GM19455 (cell line): ENCODE measurements at regions not wholly inside any gene's neighbourhood (a gene's known extent, or its start where the extent isn't known, plus 50 kb on each side); places are given as distances from the start of the nearest gene placed in this dataset.
"Not testable (repeated sequence)": the region's sequence is repeated elsewhere in the genome, so short reads cannot be mapped to it uniquely, and the experiment has no call there.

Source experiments
- ATAC-seq: cut with Tn5 transposase; IDR thresholded peaks from one replicate; pipeline ENCODE4 v1.9.1; 2021; ENCODE audit not compliant: unreplicated experiment

DNA sequence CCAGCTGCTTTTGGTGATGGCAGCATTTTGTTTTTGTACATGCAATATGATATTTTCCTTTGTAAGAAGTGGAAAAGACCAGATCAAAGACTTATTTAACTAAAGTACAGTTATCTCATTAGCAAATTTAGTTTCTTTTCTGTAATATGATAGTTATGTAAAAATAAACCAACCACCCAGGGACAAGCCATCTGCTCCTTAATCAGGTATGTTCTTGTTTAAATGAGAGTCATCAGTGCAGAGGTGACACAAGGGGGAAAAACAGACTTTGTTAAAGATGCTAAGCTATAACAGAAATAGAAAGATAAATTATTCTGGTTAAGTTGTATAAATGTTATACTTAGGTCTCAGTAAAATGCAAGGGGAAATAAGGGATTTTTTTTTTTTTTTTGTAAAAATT is 805.7 kb upstream of the SEMA6A start:
- no peak for ATAC-seq

DNA sequence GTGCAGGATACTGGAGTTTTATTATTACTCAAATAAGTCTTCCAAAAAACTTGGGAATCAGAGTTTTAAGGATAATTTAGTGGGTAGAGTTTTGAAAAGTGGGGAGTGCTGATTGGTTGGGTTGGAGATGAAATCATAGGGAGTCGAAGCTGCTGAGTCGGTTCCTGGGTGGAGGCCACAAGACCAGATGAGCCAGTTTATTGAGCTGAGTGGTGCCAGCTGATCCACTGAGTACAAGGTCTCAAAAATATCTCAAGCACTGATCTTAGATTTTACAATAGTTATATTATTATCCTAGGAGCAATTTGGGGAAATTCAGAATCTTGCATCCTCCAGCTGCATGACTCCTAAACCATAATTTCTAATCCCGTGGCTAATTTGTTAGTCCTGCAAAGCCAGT is 804.9 kb upstream of the SEMA6A start:
- no peak for ATAC-seq

DNA sequence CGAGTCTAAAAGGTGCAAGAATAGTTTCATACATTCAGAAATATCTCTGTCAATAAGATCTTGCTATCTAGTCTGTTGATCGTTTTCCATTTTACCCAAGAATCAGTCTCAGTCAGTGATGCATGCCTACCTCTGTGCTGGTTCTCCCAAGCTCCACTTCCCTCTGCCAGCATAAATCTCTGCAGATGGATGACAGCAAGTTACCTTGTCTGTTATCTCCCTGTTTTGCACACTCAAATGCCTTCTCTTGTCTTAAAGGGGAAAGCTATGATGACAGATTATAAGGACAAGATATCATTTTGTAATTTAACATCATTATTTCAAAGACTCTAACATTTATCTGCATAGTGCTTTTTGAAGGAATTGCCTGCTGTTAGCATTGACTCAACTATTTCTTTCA is 802.1 kb upstream of the SEMA6A start:
- no peak for ATAC-seq

DNA sequence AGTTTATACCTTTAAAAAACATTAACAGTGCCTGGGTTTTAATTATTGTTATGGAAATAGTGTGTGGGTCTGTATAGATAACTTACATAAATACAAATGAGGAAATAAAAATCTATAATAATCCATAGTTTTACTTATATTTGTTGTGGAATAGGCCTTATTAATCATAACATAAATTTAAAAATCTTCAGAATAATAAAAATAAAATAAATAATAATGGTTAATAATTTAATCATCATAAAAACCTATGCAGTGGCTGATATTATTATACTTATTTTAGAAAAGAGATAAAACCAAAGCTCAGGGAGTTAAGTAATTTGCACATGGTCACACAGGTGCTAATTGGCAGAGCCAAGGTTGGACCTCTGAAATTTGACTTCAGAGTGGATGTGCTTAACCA is 785.3 kb upstream of the SEMA6A start:
- no peak for ATAC-seq

DNA sequence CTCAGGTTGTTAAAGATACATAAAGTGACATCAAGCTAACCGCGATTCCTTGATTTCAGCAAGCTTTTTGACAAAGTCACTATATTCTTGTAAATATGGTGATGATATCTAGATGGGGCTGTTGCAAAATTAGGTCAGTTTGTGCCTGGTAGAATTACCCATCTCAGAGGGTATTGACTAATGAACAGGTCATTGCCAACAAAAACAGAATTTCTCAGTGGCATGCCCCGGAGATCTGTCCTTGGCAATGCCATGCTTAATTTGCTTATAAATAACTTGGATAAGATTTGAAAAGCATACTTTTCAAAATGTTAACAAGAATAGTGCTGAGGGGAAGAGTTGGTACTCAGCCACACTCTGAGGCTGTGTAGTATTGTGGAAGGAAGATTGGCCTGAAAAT is 783.3 kb upstream of the SEMA6A start:
- ATAC-seq: no peak

DNA sequence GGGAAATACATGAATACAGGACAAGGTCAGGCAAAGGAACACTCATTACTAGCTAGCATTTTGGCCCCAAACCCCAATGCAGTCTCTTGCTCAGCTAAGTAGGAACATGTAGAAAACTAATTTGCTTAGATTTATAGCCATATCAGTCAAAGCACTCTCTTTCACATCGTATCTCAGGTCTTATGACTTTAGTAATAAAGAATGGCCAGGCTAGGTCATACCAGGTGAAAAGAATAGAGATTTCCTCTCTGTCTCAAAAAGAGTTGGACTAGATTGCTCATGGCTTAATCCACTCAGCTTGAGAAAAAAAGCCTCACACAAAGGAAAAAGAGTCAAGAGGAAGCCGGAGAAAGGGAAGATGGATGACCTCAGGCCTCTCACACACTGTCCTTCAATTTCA is 772.7 kb upstream of the SEMA6A start:
- ATAC-seq: no peak

DNA sequence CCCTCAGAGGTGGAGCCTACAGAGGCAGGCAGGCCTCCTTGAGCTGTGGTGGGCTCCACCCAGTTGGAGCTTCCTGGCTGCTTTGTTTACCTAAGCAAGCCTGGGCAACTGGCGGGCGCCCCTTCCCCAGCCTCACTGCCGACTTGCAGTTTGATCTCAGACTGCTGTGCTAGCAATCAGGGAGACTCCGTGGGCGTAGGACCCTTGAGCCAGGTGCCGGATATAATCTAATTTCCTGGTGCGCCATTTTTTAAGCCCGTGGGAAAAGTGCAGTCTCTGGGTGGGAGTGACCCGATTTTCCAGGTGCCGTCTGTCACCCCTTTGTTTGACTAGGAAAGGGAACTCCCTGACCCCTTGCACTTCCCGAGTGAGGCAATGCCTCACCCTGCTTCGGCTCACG is 769.1 kb upstream of the SEMA6A start:
- not testable (repeated sequence) for ATAC-seq

DNA sequence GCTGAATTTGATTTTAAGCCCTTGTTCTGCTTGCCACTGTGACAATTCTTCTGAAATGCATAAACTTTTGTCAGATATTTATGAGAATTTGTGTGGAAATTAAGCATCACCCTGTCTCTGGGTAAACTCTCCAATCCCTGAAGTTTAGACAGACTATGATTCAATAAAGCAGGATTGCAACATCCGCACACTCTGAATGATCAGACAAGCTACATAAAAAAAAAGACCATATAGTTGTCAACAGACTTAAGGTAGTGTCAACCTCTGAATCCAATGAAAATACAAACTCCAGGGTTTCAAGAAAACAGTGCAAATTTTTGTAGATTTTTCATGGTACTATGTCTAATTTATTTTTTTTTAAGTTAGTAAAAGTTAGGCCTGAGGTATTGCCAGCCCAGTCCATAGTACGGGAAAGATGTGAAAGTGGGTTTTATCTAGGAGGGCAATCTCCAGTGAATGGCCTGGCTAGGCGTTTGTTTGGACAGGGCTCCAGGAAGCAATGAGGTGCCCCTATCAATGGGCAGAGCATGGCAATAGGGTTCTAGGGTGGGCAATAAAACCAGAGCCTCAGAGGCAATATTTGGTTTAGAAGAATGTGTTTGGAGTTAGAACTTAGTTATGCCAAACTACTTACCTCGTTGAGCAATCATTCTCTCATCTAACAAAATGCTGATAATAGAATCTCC is 762.6 kb upstream of the SEMA6A start:
- no peak for ATAC-seq

DNA sequence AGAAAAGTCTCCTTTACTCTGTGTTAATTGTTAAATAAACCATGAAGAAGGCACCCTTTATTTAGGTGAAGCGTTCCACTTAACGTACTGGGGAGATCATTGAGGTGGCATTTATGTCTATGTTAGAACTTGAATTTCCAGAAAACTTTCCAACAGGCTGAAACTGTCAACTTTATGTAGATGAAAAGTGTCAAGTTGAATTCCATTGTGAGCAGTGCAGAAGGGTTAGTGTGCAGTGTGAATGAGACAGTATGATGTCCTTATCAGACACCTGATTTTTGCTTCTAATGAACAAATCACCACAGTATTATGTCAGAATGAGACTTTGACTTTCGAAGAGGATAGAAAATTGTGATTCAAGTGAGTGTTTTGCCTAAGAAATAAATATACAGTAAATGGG is 761.6 kb upstream of the SEMA6A start:
- no peak for ATAC-seq

DNA sequence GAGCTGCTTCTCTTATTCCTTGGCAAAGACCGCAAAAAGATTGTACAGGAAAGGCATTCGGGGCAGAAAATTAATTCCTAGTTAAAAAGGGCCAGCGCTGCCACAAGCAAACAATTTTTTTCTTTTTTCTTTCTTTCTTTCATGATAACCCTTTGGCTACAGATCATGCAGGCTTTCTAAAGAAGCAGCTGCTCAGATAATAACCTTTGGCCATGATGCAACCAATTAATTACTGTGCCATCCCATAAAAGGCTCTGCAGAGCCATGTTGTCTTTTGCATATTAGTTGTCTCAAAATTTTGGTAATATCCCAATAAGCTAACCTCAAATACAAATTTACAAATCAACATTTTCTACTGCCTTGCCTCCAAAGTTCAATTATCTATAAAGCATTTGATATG is 758.4 kb upstream of the SEMA6A start:
- ATAC-seq: no peak

DNA sequence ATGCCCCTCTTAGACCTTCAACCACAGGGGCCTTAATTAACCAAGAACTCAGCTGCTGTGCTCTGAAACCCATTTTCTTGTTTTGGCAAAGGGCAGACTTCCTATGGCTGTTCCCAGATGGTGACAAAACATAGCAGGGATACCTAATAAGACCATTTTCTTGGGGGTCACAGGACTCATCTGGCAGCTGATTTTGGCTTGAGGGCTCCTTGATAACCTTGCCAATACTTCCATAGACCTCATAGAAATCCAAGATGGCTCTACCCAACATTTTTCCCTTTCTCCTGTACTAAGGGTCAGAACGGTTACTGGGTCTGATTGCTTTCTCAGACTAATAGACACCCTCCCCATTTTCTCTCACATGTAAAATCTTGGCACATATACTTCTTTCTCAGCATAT is 757.7 kb upstream of the SEMA6A start:
- ATAC-seq: no peak

DNA sequence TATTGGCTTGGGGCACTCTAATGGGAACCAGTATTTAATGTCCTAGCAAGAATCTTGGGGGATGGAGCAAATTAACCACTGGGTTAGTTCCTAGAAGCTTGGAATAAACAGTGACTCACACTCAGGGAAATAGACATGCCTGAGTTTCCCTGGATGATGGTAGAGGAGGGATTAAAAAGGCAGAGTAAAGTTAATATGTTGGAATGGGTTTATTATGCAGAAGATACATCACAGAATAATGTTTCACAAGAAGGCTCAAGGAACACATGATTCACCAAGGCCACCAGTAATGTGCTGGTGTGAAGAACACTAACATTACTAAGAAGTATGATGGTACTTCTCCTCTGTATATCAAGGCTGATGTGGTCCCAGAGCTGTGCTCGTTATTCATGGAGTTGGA is 752.9 kb upstream of the SEMA6A start:
- ATAC-seq: no peak

DNA sequence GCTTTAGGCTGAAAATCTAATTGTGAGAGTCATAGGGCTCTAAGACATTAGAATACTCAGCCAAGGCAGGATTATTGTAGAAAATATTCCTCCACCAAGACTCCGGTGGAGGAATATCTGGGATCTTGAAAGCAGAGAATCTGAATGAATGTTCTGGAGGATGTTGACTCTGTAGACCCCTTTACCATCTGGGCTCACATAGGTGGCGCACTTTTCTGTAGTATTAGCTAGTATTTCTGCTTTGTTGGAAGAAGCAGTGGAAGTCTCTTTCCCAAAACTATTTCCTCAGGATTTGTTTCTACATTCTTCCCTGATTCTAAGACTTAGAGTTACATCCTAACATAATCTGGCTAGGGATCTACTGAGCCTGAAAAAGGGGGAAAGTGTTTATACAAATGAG is 752.4 kb upstream of the SEMA6A start:
- ATAC-seq: no peak

DNA sequence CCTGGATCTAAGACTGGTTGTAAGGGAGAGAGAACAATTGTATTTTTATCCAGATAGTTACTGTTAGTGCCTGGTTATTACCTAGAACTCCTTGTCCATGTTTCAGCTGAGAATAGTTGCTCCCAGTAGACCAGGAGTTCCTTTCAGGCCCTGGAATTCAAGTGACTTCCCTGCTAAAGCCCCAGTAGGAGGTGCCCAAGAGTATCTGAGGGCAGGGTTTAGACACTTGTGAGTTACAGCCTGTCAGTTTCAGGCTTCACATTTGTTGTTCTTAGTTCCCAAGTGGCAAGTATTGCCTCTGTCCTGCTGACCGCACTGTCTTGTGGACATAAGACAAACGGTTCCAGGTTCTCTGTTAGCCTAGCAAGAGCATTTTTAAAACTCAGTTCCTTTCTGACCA is 743.9 kb upstream of the SEMA6A start:
- ATAC-seq: no peak

DNA sequence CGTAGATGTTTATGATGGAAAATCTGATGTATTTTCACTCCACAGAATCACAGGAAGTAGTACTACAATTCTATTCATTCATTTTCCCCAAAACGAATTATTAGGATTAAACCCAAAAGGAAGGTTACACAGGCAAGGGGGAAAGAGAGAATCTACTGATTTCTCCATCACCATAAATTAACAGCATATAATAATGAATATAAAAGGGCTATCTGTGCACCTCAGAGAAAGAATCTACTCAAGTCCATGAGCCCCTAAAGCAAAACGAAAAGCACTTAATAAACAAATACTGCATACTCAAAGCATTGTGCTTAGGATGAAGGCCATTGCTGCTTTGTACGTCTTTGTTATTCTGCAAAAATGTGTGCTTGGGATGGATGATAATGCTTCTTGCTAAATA is 740.5 kb upstream of the SEMA6A start:
- no peak for ATAC-seq

DNA sequence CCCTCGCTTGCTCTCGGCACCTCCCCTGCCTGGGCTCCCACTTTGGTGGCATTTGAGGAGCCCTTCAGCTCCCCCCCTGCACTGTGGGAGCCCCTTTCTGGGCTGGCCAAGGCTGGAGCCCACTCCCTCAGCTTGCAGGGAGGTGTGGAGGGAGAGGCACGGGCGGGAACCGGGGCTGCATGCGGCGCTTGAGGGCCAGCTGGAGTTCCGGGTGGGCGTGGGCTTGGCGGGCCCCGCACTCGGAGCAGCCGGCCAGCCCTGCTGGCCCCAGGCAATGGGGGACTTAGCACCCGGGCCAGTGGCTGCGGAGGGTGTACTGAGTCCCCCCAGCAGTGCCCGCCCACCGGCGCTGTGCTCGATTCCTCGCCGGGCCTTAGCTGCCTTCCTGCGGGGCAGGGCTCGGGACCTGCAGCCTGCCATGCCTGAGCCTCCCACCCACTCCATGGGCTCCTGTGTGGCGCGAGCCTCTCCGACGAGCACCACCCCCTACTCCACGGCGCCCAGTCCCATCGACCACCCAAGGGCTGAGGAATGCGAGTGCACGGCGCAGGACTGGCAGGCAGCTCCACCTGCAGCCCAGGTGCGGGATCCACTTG is 730.0 kb upstream of the SEMA6A start:
- not testable (repeated sequence) for ATAC-seq

DNA sequence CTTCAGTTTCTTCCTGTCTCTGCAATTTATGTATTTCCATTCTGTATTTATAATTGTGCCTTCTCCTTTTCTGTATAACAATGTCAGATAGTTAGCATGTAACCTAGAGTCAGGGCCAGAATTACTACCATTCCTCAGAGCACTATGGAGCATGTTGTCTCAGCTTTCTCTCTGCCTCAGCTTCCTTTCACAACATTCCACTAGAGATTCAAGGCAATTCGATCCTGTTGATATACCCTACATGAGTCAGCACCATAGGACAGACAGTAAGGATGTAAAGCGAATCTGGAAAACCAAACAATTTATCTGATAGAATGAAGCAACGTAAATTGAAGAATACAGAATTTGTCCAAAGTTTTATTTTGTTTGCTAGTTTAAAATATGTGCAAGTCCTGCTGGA is 728.3 kb upstream of the SEMA6A start:
- ATAC-seq: no peak

DNA sequence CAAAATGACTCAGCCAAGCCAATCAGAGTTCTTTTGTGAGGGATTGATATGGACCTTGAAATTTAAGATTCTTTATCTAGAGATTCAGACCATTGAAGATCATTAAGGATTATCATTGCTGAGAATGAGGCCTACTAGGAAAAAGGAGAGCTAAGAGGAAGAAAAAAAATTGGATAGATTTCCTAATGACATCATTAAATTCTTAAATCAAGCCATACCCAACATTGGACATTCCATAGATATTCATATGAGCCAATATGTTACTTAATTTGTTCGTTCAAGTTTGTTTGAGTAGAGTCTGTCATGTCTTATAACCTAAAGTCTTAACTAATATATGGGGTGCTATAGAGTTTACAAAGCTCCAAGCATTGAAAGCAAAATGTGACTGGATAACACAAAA is 727.9 kb upstream of the SEMA6A start:
- ATAC-seq: no peak

DNA sequence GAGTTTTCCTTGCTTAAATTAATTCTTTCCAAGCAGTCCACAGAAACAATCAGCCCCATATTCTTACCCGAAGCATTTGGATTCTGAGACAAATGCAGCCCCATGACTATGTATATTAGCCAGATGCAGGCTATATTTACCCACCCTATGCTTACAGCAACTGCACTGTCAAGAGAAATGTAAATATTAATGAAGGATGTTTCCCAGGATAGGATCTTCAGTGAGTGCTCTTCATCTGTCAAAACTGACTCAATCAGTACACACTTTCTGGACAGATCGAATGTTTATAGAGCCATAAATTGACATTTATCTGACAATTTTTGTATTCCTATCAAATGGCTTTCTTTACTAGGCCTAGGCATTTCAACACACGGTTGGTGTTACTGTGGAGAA is 725.3 kb upstream of the SEMA6A start:
- ATAC-seq: no peak

DNA sequence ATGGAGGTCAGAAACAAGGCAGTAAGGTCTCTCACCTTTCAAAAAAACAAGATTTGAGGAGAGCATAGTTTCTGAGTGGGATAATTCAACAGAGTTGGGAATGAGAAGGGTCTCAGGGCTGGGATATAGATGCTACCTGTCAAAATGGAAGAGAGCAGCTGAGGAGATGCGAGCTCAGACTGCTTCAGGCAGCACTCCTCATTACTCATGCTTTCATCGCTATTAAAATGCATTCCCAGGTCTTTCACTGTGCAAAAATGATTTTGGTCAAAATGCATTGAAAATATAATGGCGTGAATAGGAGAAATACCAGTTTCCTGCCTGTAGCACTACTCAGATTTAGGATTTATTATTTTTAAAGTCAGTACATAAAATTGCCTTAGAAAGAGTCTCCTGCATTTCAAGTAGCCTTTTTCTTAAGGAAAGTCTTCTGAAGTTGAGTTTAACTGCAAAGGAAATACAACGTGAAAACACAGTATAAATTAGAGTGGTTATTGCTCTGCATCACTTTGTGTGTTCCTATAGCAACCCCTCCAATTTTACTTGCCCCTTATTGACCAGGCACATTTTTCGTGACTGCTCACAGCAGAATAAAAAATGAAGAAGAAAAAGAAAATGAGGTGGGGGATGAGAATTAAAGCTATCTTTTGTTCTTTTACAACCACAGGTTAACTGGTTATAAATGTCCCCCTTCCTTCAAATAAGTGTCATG is 724.8 kb upstream of the SEMA6A start:
- no peak for ATAC-seq

DNA sequence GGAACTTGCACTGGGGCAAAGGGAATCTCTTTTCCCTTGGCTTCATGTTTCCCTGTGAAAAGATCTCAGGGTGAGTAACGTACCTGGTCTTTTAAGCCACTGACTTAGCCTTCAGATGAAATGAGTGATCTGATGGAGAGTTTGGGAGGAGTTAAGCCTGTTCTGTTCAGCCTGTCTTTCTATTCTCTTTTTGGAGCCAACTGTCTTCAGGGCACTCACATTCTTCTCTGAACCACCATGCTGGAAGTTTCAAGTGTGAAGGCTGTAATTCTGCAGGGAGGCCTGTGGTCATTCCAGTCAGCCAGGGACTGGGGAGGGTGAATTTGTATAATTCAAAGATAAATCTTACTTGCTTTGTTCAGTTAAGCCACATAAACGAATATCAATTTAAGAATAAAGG is 722.2 kb upstream of the SEMA6A start:
- ATAC-seq: no peak

DNA sequence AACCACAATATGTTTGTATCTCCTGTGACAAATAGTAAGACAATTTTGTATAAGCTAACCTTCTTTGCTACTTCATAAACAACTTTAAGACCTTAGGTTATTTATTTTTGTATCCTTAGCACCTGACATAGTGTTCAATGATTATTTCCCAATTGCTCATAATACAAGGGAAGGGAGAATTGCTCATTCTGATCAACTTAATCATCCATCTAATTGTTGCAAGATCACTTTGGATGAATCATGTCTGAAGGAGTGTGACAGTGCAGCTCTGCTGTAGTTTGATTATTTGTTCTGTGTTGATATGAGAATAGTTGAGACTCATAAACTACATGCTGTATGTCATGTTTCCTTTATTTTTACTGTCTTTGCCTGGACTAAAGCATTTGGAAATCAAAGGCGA is 721.3 kb upstream of the SEMA6A start:
- no peak for ATAC-seq

DNA sequence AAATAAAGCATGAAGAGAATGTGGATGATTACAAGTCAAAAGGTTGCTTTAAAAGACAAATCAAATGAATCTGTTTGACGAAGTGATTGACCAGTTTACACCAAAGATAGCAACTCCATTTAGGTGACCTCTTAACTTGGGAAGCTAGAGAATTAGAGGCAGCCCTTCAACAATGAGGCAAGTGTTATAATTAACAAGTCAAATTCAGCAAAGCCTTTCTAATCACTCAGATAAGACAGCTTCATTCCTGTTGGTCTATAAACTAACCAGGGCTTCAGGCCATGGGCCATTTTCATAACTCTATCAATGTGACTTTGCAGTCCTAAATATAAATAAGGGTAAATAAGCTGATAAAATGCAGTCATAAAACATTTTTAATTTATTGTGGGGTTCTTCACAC is 712.2 kb upstream of the SEMA6A start:
- ATAC-seq: no peak
